MM.1S (cell line): ENCODE measurements at regions not wholly inside any gene's neighbourhood (a gene's known extent, or its start where the extent isn't known, plus 50 kb on each side); places are given as distances from the start of the nearest gene placed in this dataset.
"Not testable (repeated sequence)": the region's sequence is repeated elsewhere in the genome, so short reads cannot be mapped to it uniquely, and the experiment has no call there.

Source experiments
- DNase-seq: peaks from one replicate; pipeline ENCODE4 v3.0.0-alpha.2; 2015
- H2AFZ ChIP-seq: fragments of 300-600 bp; sonication (generic); 2 replicates; pipeline ENCODE4 v1.6.0; 2016; ENCODE audit warnings: antibody characterized with exemption, low read length
- H3F3A ChIP-seq: fragments of 300-600 bp; sonication (generic); 2 replicates; pipeline ENCODE4 v1.6.1; 2016; ENCODE audit warnings: mild to moderate bottlenecking, antibody characterized with exemption, low read length, moderate library complexity, mixed read lengths; ENCODE audit not compliant: insufficient read depth
- H3K27ac ChIP-seq: fragments of 300-600 bp; sonication (generic); 2 replicates; pipeline ENCODE4 v1.5.1; 2016; ENCODE audit warnings: mild to moderate bottlenecking, low read length
- H3K27me3 ChIP-seq: fragments of 300-600 bp; sonication (generic); replicated peaks from 2 replicates; pipeline ENCODE4 v1.6.0; 2016; ENCODE audit warnings: low read length; ENCODE audit not compliant: insufficient read depth
- H3K36me3 ChIP-seq: fragments of 300-600 bp; sonication (generic); replicated peaks from 2 replicates; pipeline ENCODE4 v1.6.1; 2016; ENCODE audit warnings: mild to moderate bottlenecking, low read length, mixed read lengths; ENCODE audit not compliant: insufficient read depth
- H3K4me1 ChIP-seq: fragments of 300-600 bp; sonication (generic); 2 replicates; pipeline ENCODE4 v1.6.1; 2016; ENCODE audit warnings: low read length, mixed read lengths
- H3K4me2 ChIP-seq: fragments of 300-600 bp; sonication (generic); 2 replicates; pipeline ENCODE4 v1.6.0; 2016; ENCODE audit warnings: low read depth, low read length
- H3K4me3 ChIP-seq: fragments of 300-600 bp; sonication (generic); 2 replicates; pipeline ENCODE4 v1.5.1; 2016; ENCODE audit warnings: low read length, mixed read lengths
- H3K79me2 ChIP-seq: fragments of 300-600 bp; sonication (generic); 2 replicates; pipeline ENCODE4 v1.6.1; 2016; ENCODE audit warnings: mixed run types, low read length, mixed read lengths
- H3K9ac ChIP-seq: fragments of 300-600 bp; sonication (generic); 2 replicates; pipeline ENCODE4 v1.6.1; 2016; ENCODE audit warnings: low read length, mixed read lengths
- H3K9me2 ChIP-seq: fragments of 300-600 bp; sonication (generic); replicated peaks from 2 replicates; pipeline ENCODE4 v1.6.1; 2016; ENCODE audit warnings: mild to moderate bottlenecking, low read length, mixed read lengths; ENCODE audit not compliant: insufficient read depth
- H3K9me3 ChIP-seq: fragments of 300-600 bp; sonication (generic); replicated peaks from 2 replicates; pipeline ENCODE4 v1.6.1; 2016; ENCODE audit warnings: mild to moderate bottlenecking, low read length, mixed read lengths; ENCODE audit not compliant: insufficient read depth
- H4K20me1 ChIP-seq: fragments of 300-600 bp; sonication (generic); 2 replicates; pipeline ENCODE4 v1.6.1; 2016; ENCODE audit warnings: mild to moderate bottlenecking, low read length, moderate library complexity, mixed read lengths; ENCODE audit not compliant: insufficient read depth
- EZH2 ChIP-seq: fragments of 300-600 bp; sonication (generic); optimal IDR thresholded peaks from 2 replicates; pipeline ENCODE3; 2017; ENCODE audit warnings: low read depth, mild to moderate bottlenecking, antibody characterized with exemption, low read length, mixed read lengths
- EZH2phosphoT487 ChIP-seq: fragments of 300-600 bp; sonication (generic); IDR thresholded peaks from 2 replicates; pipeline ENCODE4 v1.6.1; 2018; ENCODE audit warnings: antibody characterized with exemption, low read length
- TF ChIP-seq, protein P1 (sequence below): fragments of 300-600 bp; sonication (generic); IDR thresholded peaks from 2 replicates; pipeline ENCODE4 v1.5.1; 2016; ENCODE audit warnings: antibody characterized with exemption, low read length, mixed read lengths

DNA sequence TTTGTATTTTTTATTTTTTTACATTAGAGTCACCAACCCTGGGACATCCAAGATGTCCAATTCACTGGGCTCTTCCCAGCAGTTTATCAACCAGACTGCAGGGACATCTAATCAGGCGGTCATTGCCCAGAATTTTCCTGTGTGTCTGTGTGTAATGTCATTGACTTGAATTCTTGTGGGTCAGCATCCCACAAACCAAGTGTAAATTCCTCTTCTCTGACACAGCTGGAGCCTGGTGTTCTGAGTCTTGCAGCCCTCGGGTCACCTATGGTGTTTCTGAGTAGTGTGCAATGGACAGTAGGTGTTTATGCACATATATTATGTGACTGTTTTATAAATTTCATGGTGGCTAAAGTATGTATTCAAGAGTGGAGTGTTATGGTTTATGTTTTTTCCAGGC lies 815.7 kb downstream of the SEMA5A start:
- Histone ChIP-seq H2AFZ (no peak overlapping the region), H3F3A (no peaks in the 10 kb centered on the region), H3K36me3 (no peaks in the 10 kb centered on the region), H3K4me3 (no peak overlapping the region), H3K27ac (no peak overlapping the region), H3K79me2 (no peaks in the 10 kb centered on the region), H3K9me3 (no peaks in the 10 kb centered on the region), H3K4me2 (no peak overlapping the region), H3K9me2 (no peaks in the 10 kb centered on the region; the same call in 1 of the 2 replicates), H3K4me1 (no peaks in the 10 kb centered on the region), H3K9ac (no peak overlapping the region), H3K27me3 (no peaks in the 10 kb centered on the region), H4K20me1 (no peaks in the 10 kb centered on the region)
- DNase-seq, result no peak
- TF ChIP-seq EZH2 (no peak), EZH2phosphoT487 (no peak)
- TF ChIP-seq, protein P1, sequence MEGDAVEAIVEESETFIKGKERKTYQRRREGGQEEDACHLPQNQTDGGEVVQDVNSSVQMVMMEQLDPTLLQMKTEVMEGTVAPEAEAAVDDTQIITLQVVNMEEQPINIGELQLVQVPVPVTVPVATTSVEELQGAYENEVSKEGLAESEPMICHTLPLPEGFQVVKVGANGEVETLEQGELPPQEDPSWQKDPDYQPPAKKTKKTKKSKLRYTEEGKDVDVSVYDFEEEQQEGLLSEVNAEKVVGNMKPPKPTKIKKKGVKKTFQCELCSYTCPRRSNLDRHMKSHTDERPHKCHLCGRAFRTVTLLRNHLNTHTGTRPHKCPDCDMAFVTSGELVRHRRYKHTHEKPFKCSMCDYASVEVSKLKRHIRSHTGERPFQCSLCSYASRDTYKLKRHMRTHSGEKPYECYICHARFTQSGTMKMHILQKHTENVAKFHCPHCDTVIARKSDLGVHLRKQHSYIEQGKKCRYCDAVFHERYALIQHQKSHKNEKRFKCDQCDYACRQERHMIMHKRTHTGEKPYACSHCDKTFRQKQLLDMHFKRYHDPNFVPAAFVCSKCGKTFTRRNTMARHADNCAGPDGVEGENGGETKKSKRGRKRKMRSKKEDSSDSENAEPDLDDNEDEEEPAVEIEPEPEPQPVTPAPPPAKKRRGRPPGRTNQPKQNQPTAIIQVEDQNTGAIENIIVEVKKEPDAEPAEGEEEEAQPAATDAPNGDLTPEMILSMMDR, result no peak

DNA sequence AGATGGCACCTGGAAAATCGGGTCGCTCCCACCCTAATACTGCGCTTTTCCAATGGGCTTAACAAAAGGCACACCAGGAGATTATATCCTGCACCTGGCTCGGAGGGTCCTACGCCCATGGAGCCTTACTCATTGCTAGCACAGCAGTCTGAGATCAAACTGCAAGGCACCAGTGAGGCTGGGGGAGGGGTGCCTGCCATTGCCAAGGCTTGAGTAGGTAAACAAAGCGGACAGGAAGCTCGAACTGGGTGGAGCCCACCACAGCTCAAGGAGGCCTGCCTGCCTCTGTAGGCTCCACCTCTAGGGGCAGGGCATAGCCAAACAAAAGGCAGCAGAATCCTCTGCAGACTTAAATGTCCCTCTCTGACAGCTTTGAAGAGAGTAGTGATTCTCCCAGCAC lies 814.8 kb downstream of the SEMA5A start:
- H3K79me2 ChIP-seq, H3K27ac ChIP-seq: not testable (repeated sequence)

DNA sequence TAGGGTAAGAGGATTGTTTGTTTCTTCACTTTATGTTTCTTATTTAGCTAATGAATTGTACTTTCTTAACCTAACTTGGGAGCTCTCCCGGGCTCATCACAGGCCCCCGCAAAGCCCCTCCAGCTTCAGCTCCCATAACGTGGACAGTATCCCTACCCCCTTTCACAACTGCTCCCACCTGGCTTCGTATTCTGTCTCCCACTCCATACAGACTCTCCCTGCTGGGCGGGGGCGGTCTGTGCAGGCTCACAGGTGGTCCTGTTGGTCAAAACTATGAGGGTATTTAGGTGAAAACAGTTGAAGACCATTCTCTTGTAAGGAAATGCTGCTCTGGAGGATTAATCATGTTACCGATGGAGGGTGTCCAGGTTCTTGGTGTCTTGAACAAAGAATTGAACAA lies 805.3 kb downstream of the SEMA5A start:
- Histone ChIP-seq H3K9me3 (no peaks in the 10 kb centered on the region), H3K27me3 (no peaks in the 10 kb centered on the region), H3K9ac (no peak overlapping the region), H2AFZ (no peak overlapping the region), H3K4me1 (no peaks in the 10 kb centered on the region), H3K4me3 (no peak overlapping the region), H4K20me1 (no peaks in the 10 kb centered on the region), H3K27ac (no peak overlapping the region), H3K9me2 (no peaks in the 10 kb centered on the region), H3F3A (no peaks in the 10 kb centered on the region), H3K79me2 (no peaks in the 10 kb centered on the region), H3K36me3 (no peaks in the 10 kb centered on the region), H3K4me2 (no peak overlapping the region)
- TF ChIP-seq EZH2 (no peak), EZH2phosphoT487 (no peak)
- TF ChIP-seq, protein P1, result no peak
- DNase-seq, result no peak

More for the DNA sequence above, 814.8 kb downstream of the SEMA5A start:
- H3K4me2 ChIP-seq, H3K9me2 ChIP-seq, H3K27me3 ChIP-seq, DNase-seq, H3F3A ChIP-seq, H3K4me3 ChIP-seq, H3K4me1 ChIP-seq, H4K20me1 ChIP-seq, H3K9ac ChIP-seq, H3K36me3 ChIP-seq, H3K9me3 ChIP-seq, H2AFZ ChIP-seq: not testable (repeated sequence)

DNA sequence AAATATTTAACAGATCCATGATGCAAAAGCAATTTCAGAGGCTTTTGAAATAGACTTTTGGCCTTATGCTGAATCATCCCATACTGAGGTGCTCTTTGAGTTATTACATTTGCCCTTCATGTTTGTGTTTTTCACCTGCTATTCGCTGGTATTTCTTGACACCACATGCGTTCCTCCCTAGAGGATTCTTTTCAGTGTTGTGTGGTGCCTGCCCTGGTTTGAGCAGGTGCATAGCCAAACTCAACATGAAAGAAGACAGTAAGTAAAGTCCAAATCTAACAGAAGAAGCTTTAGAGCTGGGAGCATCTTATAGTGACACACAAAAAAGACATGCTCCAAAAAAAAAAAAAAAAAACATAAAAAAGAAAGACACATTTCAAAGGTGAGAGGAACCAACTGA lies 796.3 kb downstream of the SEMA5A start:
- Histone ChIP-seq H4K20me1 (no peaks in the 10 kb centered on the region), H3K27me3 (no peaks in the 10 kb centered on the region), H3F3A (no peaks in the 10 kb centered on the region), H3K36me3 (no peaks in the 10 kb centered on the region), H3K79me2 (no peaks in the 10 kb centered on the region), H3K9me3 (no peaks in the 10 kb centered on the region), H2AFZ (no peak overlapping the region), H3K27ac (no peak overlapping the region), H3K4me1 (no peaks in the 10 kb centered on the region), H3K4me2 (no peak overlapping the region), H3K9ac (no peak overlapping the region), H3K9me2 (no peaks in the 10 kb centered on the region), H3K4me3 (no peak overlapping the region)
- DNase-seq, result no peak
- TF ChIP-seq EZH2phosphoT487, result no peak
- no peak for TF ChIP-seq EZH2
- TF ChIP-seq, protein P1, result no peak
